Endodermal cell (in vitro differentiated cells): ENCODE measurements at regions not wholly inside any gene's neighbourhood (a gene's known extent, or its start where the extent isn't known, plus 50 kb on each side); places are given as distances from the start of the nearest gene placed in this dataset.

Experiments used
- DNase-seq: peaks from one replicate; pipeline ENCODE4 v3.0.0-alpha.2; 2017
- H3K27ac ChIP-seq: 2 replicates; pipeline ENCODE4 v1.5.1; 2013; ENCODE audit warnings: mild to moderate bottlenecking, low read depth, low read length, moderate library complexity
- H3K27me3 ChIP-seq: 2 replicates; pipeline ENCODE4 v1.6.1; 2013; ENCODE audit warnings: mild to moderate bottlenecking, low read length, moderate library complexity; ENCODE audit not compliant: insufficient read depth, control insufficient read depth, poor library complexity, severe bottlenecking
- H3K36me3 ChIP-seq: 2 replicates; pipeline ENCODE4 v1.7.0; 2013; ENCODE audit warnings: mild to moderate bottlenecking, low read length, moderate library complexity; ENCODE audit not compliant: control insufficient read depth, insufficient read depth
- H3K4me1 ChIP-seq: one replicate; pipeline ENCODE4 v1.7.0; 2013; ENCODE audit warnings: low read length; ENCODE audit not compliant: control insufficient read depth, insufficient read depth
- H3K4me3 ChIP-seq: 2 replicates; pipeline ENCODE4 v1.5.1; 2013; ENCODE audit warnings: mild to moderate bottlenecking, low read length, moderate library complexity
- H3K9ac ChIP-seq: 2 replicates; pipeline ENCODE4 v1.6.1; 2013; ENCODE audit warnings: mild to moderate bottlenecking, low read length, moderate library complexity; ENCODE audit not compliant: poor library complexity, severe bottlenecking; ENCODE audit errors: extremely low read depth
- H3K9me3 ChIP-seq: 2 replicates; pipeline ENCODE4 v1.6.1; 2013; ENCODE audit warnings: mild to moderate bottlenecking, low read length, moderate library complexity; ENCODE audit not compliant: control insufficient read depth
- H3K27ac Mint-ChIP-seq: 2 replicates; pipeline ENCODE4 v1.8.0; 2020; ENCODE audit warnings: mixed read lengths
- H3K27me3 Mint-ChIP-seq: 2 replicates; pipeline ENCODE4 v1.8.0; 2021; ENCODE audit warnings: mild to moderate bottlenecking, mixed read lengths; ENCODE audit not compliant: insufficient read depth
- H3K36me3 Mint-ChIP-seq: 2 replicates; pipeline ENCODE4 v1.8.0; 2020; ENCODE audit warnings: low read depth, mixed read lengths
- H3K4me1 Mint-ChIP-seq: 2 replicates; pipeline ENCODE4 v1.8.0; 2020; ENCODE audit warnings: mixed read lengths
- H3K4me3 Mint-ChIP-seq: 2 replicates; pipeline ENCODE4 v1.8.0; 2020; ENCODE audit warnings: mild to moderate bottlenecking, moderate library complexity, mixed read lengths
- H3K9me3 Mint-ChIP-seq: 2 replicates; pipeline ENCODE4 v1.8.0; 2020; ENCODE audit warnings: mild to moderate bottlenecking, mixed read lengths
- CTCF ChIP-seq: fragments of 200-600 bp; sonication (generic); conservative IDR thresholded peaks from 2 replicates; pipeline ENCODE4 v1.5.0; 2021; ENCODE audit warnings: antibody characterized with exemption, mild to moderate bottlenecking
- WGBS, 2 experiments: methylation state at CpG; one replicate each; pipeline versions ENCODE4 v1.1.5 to v1.1.7; 2013; ENCODE audit warnings: missing lambda C conversion rate in 2 of 2, mixed read lengths in 1 of 2; ENCODE audit not compliant: insufficient coverage in 1 of 2, insufficient read length in 1 of 2; 5-methylcytosine and 5-hydroxymethylcytosine counted together

GRCh38 chr1:101567582-101568189 lies 330.9 kb downstream of the S1PR1 start:
- TF ChIP-seq CTCF, result peak; percentile 99
- Histone ChIP-seq H3K9ac (no peak overlapping the region), H3K36me3 (no peaks in the 10 kb centered on the region), H3K4me3 (no peak overlapping the region), H3K9me3 (peaks cover 14% of the 10 kb centered on the region), H3K27me3 (no peaks in the 10 kb centered on the region), H3K27ac (no peak overlapping the region), H3K4me1 (no peaks in the 10 kb centered on the region)
- Mint-ChIP-seq H3K36me3 (no peaks in the 10 kb centered on the region), H3K9me3 (peaks cover 6% of the 10 kb centered on the region), H3K27ac (no peak overlapping the region), H3K4me3 (no peak overlapping the region), H3K4me1 (peaks cover 5% of the 10 kb centered on the region), H3K27me3 (no peaks in the 10 kb centered on the region)
- peak; percentile 73 for DNase-seq
- 56% methylated on average over 3 of the region's 4 CpGs; no CpG with 5 or more reads in 1 of the 2 experiments for WGBS, 2 experiments

GRCh38 chr1:101587741-101588140 lies 350.9 kb downstream of the S1PR1 start:
- Histone ChIP-seq H3K4me1 (no peaks in the 10 kb centered on the region), H3K9ac (no peak overlapping the region), H3K36me3 (no peaks in the 10 kb centered on the region), H3K9me3 (no peaks in the 10 kb centered on the region), H3K27ac (no peak overlapping the region), H3K4me3 (no peak overlapping the region), H3K27me3 (peaks cover 24% of the 10 kb centered on the region)
- Mint-ChIP-seq H3K27ac (no peak overlapping the region), H3K4me1 (peaks cover 11% of the 10 kb centered on the region), H3K4me3 (no peak overlapping the region), H3K9me3 (peaks cover 3% of the 10 kb centered on the region), H3K27me3 (peaks cover 9% of the 10 kb centered on the region), H3K36me3 (no peaks in the 10 kb centered on the region)
- no peak for DNase-seq
- 60 to 75% methylated on average over 3 to 5 of the region's 5 CpGs for WGBS, 2 experiments
- no peak for TF ChIP-seq CTCF

- Mint-ChIP-seq H3K4me1 (peaks cover 8% of the 10 kb centered on the region), H3K36me3 (no peaks in the 10 kb centered on the region), H3K27ac (no peak overlapping the region), H3K4me3 (no peak overlapping the region), H3K9me3 (peaks cover 3% of the 10 kb centered on the region), H3K27me3 (peaks cover 4% of the 10 kb centered on the region)
- no peaks in the 10 kb centered on the region for H3K9me3 ChIP-seq
- H3K9ac ChIP-seq, result no peak overlapping the region
- no peak for DNase-seq
- no peaks in the 10 kb centered on the region for H3K4me1 ChIP-seq
- H3K27ac ChIP-seq, result no peak overlapping the region
- 83 to 96% methylated on average over 1 of the region's 1 CpG for WGBS, 2 experiments
- H3K4me3 ChIP-seq, result no peak overlapping the region
- no peaks in the 10 kb centered on the region for H3K36me3 ChIP-seq
- no peak for TF ChIP-seq CTCF
- peaks cover 14% of the 10 kb centered on the region for H3K27me3 ChIP-seq
These were observed 351.9 kb downstream of the S1PR1 start for GRCh38 chr1:101588677-101589076.
